Kidney capillary endothelial cell (primary cell): ENCODE measurements at regions not wholly inside any gene's neighbourhood (a gene's known extent, or its start where the extent isn't known, plus 50 kb on each side); places are given as distances from the start of the nearest gene placed in this dataset.
"Not testable (repeated sequence)": the region's sequence is repeated elsewhere in the genome, so short reads cannot be mapped to it uniquely, and the experiment has no call there.

Experiments
- DNase-seq: peaks from one replicate; pipeline ENCODE4 v3.0.0-alpha.2; 2018; ENCODE audit warnings: low spot score

- no peak for DNase-seq
Observed at GRCh38 chr14:48580692-48581091, 905.3 kb upstream of the MDGA2 start.

GRCh38 chr14:48575772-48576171 is 900.4 kb upstream of the MDGA2 start:
- DNase-seq = no peak

- no peak for DNase-seq
Observed at GRCh38 chr14:48568688-48569087, 893.3 kb upstream of the MDGA2 start.

GRCh38 chr14:48568252-48568651 is 892.8 kb upstream of the MDGA2 start:
- DNase-seq = no peak

- DNase-seq = no peak
Observed at GRCh38 chr14:48563489-48563888, 888.1 kb upstream of the MDGA2 start.

- DNase-seq = not testable (repeated sequence)
Observed at GRCh38 chr14:48561438-48561837, 886.0 kb upstream of the MDGA2 start.

GRCh38 chr14:48560421-48560820 is 885.0 kb upstream of the MDGA2 start:
- DNase-seq = no peak

- no peak for DNase-seq
Observed at GRCh38 chr14:48553443-48553842, 878.0 kb upstream of the MDGA2 start.

GRCh38 chr14:48546996-48547395 is 871.6 kb upstream of the MDGA2 start:
- no peak for DNase-seq

GRCh38 chr14:48537600-48537999 is 862.2 kb upstream of the MDGA2 start:
- no peak for DNase-seq

GRCh38 chr14:48536318-48536717 is 860.9 kb upstream of the MDGA2 start:
- DNase-seq = no peak

GRCh38 chr14:48527832-48528231 is 852.4 kb upstream of the MDGA2 start:
- no peak for DNase-seq

GRCh38 chr14:48526307-48526706 is 850.9 kb upstream of the MDGA2 start:
- no peak for DNase-seq

GRCh38 chr14:48504921-48505320 is 829.5 kb upstream of the MDGA2 start:
- DNase-seq = no peak

GRCh38 chr14:48490756-48491155 is 815.4 kb upstream of the MDGA2 start:
- DNase-seq = no peak

GRCh38 chr14:48473944-48474343 is 798.5 kb upstream of the MDGA2 start:
- DNase-seq = no peak

- no peak for DNase-seq
Observed at GRCh38 chr14:48456051-48456450, 780.6 kb upstream of the MDGA2 start.

- no peak for DNase-seq
Observed at GRCh38 chr14:48454887-48455286, 779.5 kb upstream of the MDGA2 start.

GRCh38 chr14:48452437-48452995 is 777.1 kb upstream of the MDGA2 start:
- no peak for DNase-seq

- DNase-seq = no peak
Observed at GRCh38 chr14:48435221-48435620, 759.8 kb upstream of the MDGA2 start.

GRCh38 chr14:48430805-48431204 is 755.4 kb upstream of the MDGA2 start:
- no peak for DNase-seq

- DNase-seq = no peak
Observed at GRCh38 chr14:48429512-48429911, 754.1 kb upstream of the MDGA2 start.

GRCh38 chr14:48417715-48418500 is 742.5 kb upstream of the MDGA2 start:
- no peak for DNase-seq

GRCh38 chr14:48401321-48401720 is 725.9 kb upstream of the MDGA2 start:
- DNase-seq = no peak
